SH-SY5Y (cell line): ENCODE measurements at regions not wholly inside any gene's neighbourhood (a gene's known extent, or its start where the extent isn't known, plus 50 kb on each side); places are given as distances from the start of the nearest gene placed in this dataset.

ENCODE experiments used
- GATA2 ChIP-seq: IDR thresholded peaks from 2 replicates; pipeline ENCODE4 v1.6.1; 2011; ENCODE audit warnings: mild to moderate bottlenecking, low read depth, low read length
- GATA3 ChIP-seq: IDR thresholded peaks from 2 replicates; pipeline ENCODE4 v1.6.1; 2011; ENCODE audit warnings: low read depth, mild to moderate bottlenecking, low read length, moderate library complexity

GRCh38 chr1:4515727-4516289, 138.6 kb upstream of the AJAP1 start:
- no peak for TF ChIP-seq GATA3
- TF ChIP-seq GATA2: no peak
